Dendritic cell treated with granulocyte-macrophage colony-stimulating factor and Interleukin-4, amounts not matched to agents 40 ng/mL and 50 ng/mL, for 4 days (primary cell): ENCODE measurements at regions not wholly inside any gene's neighbourhood (a gene's known extent, or its start where the extent isn't known, plus 50 kb on each side); places are given as distances from the start of the nearest gene placed in this dataset.
"Not testable (repeated sequence)": the region's sequence is repeated elsewhere in the genome, so short reads cannot be mapped to it uniquely, and the experiment has no call there.

Experiments
- H3K27ac Mint-ChIP-seq: one replicate; pipeline ENCODE4 v1.8.0; 2022; ENCODE audit warnings: mild to moderate bottlenecking, mixed read lengths
- H3K27me3 Mint-ChIP-seq: one replicate; pipeline ENCODE4 v1.8.0; 2022; ENCODE audit warnings: mild to moderate bottlenecking, mixed read lengths
- H3K36me3 Mint-ChIP-seq: one replicate; pipeline ENCODE4 v1.8.0; 2022; ENCODE audit warnings: low read depth, mixed read lengths
- H3K4me1 Mint-ChIP-seq: one replicate; pipeline ENCODE4 v1.8.0; 2022; ENCODE audit warnings: low read depth, mixed read lengths
- H3K4me3 Mint-ChIP-seq: one replicate; pipeline ENCODE4 v1.8.0; 2022; ENCODE audit warnings: mild to moderate bottlenecking, moderate library complexity, mixed read lengths
- H3K9me3 Mint-ChIP-seq: one replicate; pipeline ENCODE4 v1.8.0; 2022; ENCODE audit warnings: mixed read lengths
- intact Hi-C: fragments of 100-400 bp; cut with micrococcal nuclease; formaldehyde crosslinking; loops from one replicate; pipeline ENCODE4 v1.15.0; 2022

- H3K9me3 Mint-ChIP-seq, intact Hi-C loops, H3K27me3 Mint-ChIP-seq, H3K4me3 Mint-ChIP-seq, H3K27ac Mint-ChIP-seq, H3K36me3 Mint-ChIP-seq: not testable (repeated sequence)
- peaks cover 23% of the 10 kb centered on the region for H3K4me1 Mint-ChIP-seq
Measured at GRCh38 chr5:112600510-112600909, 137.2 kb upstream of the APC start.

GRCh38 chr5:112604732-112605630 is 132.7 kb upstream of the APC start:
- Mint-ChIP-seq H3K27ac (no peak overlapping the region), H3K27me3 (no peaks in the 10 kb centered on the region), H3K36me3 (no peaks in the 10 kb centered on the region), H3K9me3 (no peaks in the 10 kb centered on the region), H3K4me3 (no peak overlapping the region), H3K4me1 (peaks cover 23% of the 10 kb centered on the region)
- intact Hi-C loops: no loop called here

- no peak overlapping the region for H3K27ac Mint-ChIP-seq
- no peak overlapping the region for H3K4me3 Mint-ChIP-seq
- no peaks in the 10 kb centered on the region for H3K27me3 Mint-ChIP-seq
- intact Hi-C loops: no loop called here
- no peaks in the 10 kb centered on the region for H3K36me3 Mint-ChIP-seq
- peaks cover 12% of the 10 kb centered on the region for H3K4me1 Mint-ChIP-seq
- no peaks in the 10 kb centered on the region for H3K9me3 Mint-ChIP-seq
Measured at GRCh38 chr5:112608975-112609374, 128.7 kb upstream of the APC start.

GRCh38 chr5:112612663-112613062 is 125.0 kb upstream of the APC start:
- no peaks in the 10 kb centered on the region for H3K27me3 Mint-ChIP-seq
- H3K4me1 Mint-ChIP-seq: no peaks in the 10 kb centered on the region
- no peaks in the 10 kb centered on the region for H3K36me3 Mint-ChIP-seq
- intact Hi-C loops: no loop called here
- H3K4me3 Mint-ChIP-seq: no peak overlapping the region
- H3K27ac Mint-ChIP-seq: no peak overlapping the region
- H3K9me3 Mint-ChIP-seq: no peaks in the 10 kb centered on the region

GRCh38 chr5:112614285-112614684 is 123.4 kb upstream of the APC start:
- intact Hi-C loops: no loop called here
- Mint-ChIP-seq H3K4me1 (no peaks in the 10 kb centered on the region), H3K4me3 (no peak overlapping the region), H3K27me3 (no peaks in the 10 kb centered on the region), H3K27ac (no peak overlapping the region), H3K9me3 (no peaks in the 10 kb centered on the region), H3K36me3 (no peaks in the 10 kb centered on the region)

GRCh38 chr5:112614986-112615385 is 122.7 kb upstream of the APC start:
- intact Hi-C loops: no loop called here
- Mint-ChIP-seq H3K27ac (no peak overlapping the region), H3K4me1 (no peaks in the 10 kb centered on the region), H3K4me3 (no peak overlapping the region), H3K36me3 (no peaks in the 10 kb centered on the region), H3K9me3 (no peaks in the 10 kb centered on the region), H3K27me3 (no peaks in the 10 kb centered on the region)

GRCh38 chr5:112616812-112617547 is 120.7 kb upstream of the APC start:
- H3K36me3 Mint-ChIP-seq: no peaks in the 10 kb centered on the region
- no peak overlapping the region for H3K4me3 Mint-ChIP-seq
- peaks cover 2% of the 10 kb centered on the region for H3K27me3 Mint-ChIP-seq

GRCh38 chr5:112625246-112625645 is 112.4 kb upstream of the APC start:
- no peaks in the 10 kb centered on the region for H3K9me3 Mint-ChIP-seq
- intact Hi-C loops: no loop called here
- H3K27ac Mint-ChIP-seq: no peak overlapping the region
- H3K36me3 Mint-ChIP-seq: no peaks in the 10 kb centered on the region
- H3K4me1 Mint-ChIP-seq: no peaks in the 10 kb centered on the region
- peaks cover 18% of the 10 kb centered on the region for H3K27me3 Mint-ChIP-seq
- H3K4me3 Mint-ChIP-seq: no peak overlapping the region

More at GRCh38 chr5:112616812-112617547, 120.7 kb upstream of the APC start:
- no peak overlapping the region for H3K27ac Mint-ChIP-seq
- intact Hi-C loops: no loop called here
- no peaks in the 10 kb centered on the region for H3K9me3 Mint-ChIP-seq
- no peaks in the 10 kb centered on the region for H3K4me1 Mint-ChIP-seq

GRCh38 chr5:112625689-112626438 is 111.8 kb upstream of the APC start:
- intact Hi-C loops: no loop called here
- H3K4me3 Mint-ChIP-seq: no peak overlapping the region
- H3K9me3 Mint-ChIP-seq: no peaks in the 10 kb centered on the region
- no peaks in the 10 kb centered on the region for H3K4me1 Mint-ChIP-seq
- H3K27ac Mint-ChIP-seq: no peak overlapping the region
- H3K36me3 Mint-ChIP-seq: no peaks in the 10 kb centered on the region
- peaks cover 16% of the 10 kb centered on the region for H3K27me3 Mint-ChIP-seq

- Mint-ChIP-seq H3K27me3 (peaks cover 16% of the 10 kb centered on the region), H3K36me3 (no peaks in the 10 kb centered on the region), H3K27ac (no peak overlapping the region), H3K4me3 (no peak overlapping the region), H3K4me1 (no peaks in the 10 kb centered on the region), H3K9me3 (peaks cover 2% of the 10 kb centered on the region)
- intact Hi-C loops: no loop called here
Measured at GRCh38 chr5:112626715-112627114, 111.0 kb upstream of the APC start.

- Mint-ChIP-seq H3K4me3 (no peak overlapping the region), H3K27ac (no peak overlapping the region), H3K9me3 (peaks cover 15% of the 10 kb centered on the region), H3K4me1 (no peaks in the 10 kb centered on the region), H3K27me3 (peaks cover 15% of the 10 kb centered on the region), H3K36me3 (no peaks in the 10 kb centered on the region)
- intact Hi-C loops: no loop called here
Measured at GRCh38 chr5:112628214-112628980, 109.3 kb upstream of the APC start.

GRCh38 chr5:112630246-112631009 is 107.3 kb upstream of the APC start:
- H3K27me3 Mint-ChIP-seq: peaks cover 13% of the 10 kb centered on the region
- H3K27ac Mint-ChIP-seq: no peak overlapping the region
- intact Hi-C loops: no loop called here
- no peaks in the 10 kb centered on the region for H3K36me3 Mint-ChIP-seq
- peaks cover 5% of the 10 kb centered on the region for H3K4me1 Mint-ChIP-seq
- peaks cover 19% of the 10 kb centered on the region for H3K9me3 Mint-ChIP-seq
- no peak overlapping the region for H3K4me3 Mint-ChIP-seq

- no peak overlapping the region for H3K4me3 Mint-ChIP-seq
- no peak overlapping the region for H3K27ac Mint-ChIP-seq
- intact Hi-C loops: no loop called here
- peaks cover 7% of the 10 kb centered on the region for H3K27me3 Mint-ChIP-seq
- H3K36me3 Mint-ChIP-seq: no peaks in the 10 kb centered on the region
- peaks cover 19% of the 10 kb centered on the region for H3K9me3 Mint-ChIP-seq
- H3K4me1 Mint-ChIP-seq: peaks cover 6% of the 10 kb centered on the region
Measured at GRCh38 chr5:112634166-112634565, 103.5 kb upstream of the APC start.
